ENCODE measurements at regions not wholly inside any gene's neighbourhood (a gene's known extent, or its start where the extent isn't known, plus 50 kb on each side); places are given as distances from the start of the nearest gene placed in this dataset.

GRCh38 chr17:63069245-63069644 lies 103.2 kb downstream of the TANC2 start:
- no peak for TF ChIP-seq CTCF (conservative IDR thresholded peaks at IDR 0.05)
- no peak for TF ChIP-seq EZH2 (IDR thresholded peaks at IDR 0.05; ENCODE audit: low read depth)
